ENCODE measurements at regions not wholly inside any gene's neighbourhood (a gene's known extent, or its start where the extent isn't known, plus 50 kb on each side); places are given as distances from the start of the nearest gene placed in this dataset.

GRCh38 chr11:121930004-121930965 lies 185.7 kb downstream of the BLID start:
- TF ChIP-seq POLR2A (IDR thresholded peaks at IDR 0.05) (no peak), CTCF (IDR thresholded peaks at IDR 0.05) (no peak), EP300 (IDR thresholded peaks at IDR 0.05) (no peak), POLR2AphosphoS5 (IDR thresholded peaks at IDR 0.05) (no peak)
